DOHH2 (cell line): ENCODE measurements at regions not wholly inside any gene's neighbourhood (a gene's known extent, or its start where the extent isn't known, plus 50 kb on each side); places are given as distances from the start of the nearest gene placed in this dataset.

Experiments used
- H3F3A ChIP-seq: fragments of 200-600 bp; sonication (generic), shearing (Covaris generic); 2 replicates; pipeline ENCODE4 v1.6.0; 2016; ENCODE audit warnings: antibody characterized with exemption, mild to moderate bottlenecking; ENCODE audit not compliant: control insufficient read depth, insufficient read depth
- H3K27ac ChIP-seq: fragments of 200-600 bp; sonication (generic); 2 replicates; pipeline ENCODE4 v1.5.1; 2014; ENCODE audit warnings: low read depth, mild to moderate bottlenecking, low read length, moderate library complexity
- H3K27me3 ChIP-seq: fragments of 200-600 bp; sonication (generic); 2 replicates; pipeline ENCODE4 v1.6.1; 2014; ENCODE audit warnings: mild to moderate bottlenecking, low read length, mixed read lengths; ENCODE audit not compliant: control insufficient read depth
- H3K36me3 ChIP-seq: fragments of 200-600 bp; sonication (generic); 2 replicates; pipeline ENCODE4 v1.6.1; 2014; ENCODE audit warnings: mild to moderate bottlenecking, low read length, moderate library complexity, mixed read lengths; ENCODE audit not compliant: control insufficient read depth
- H3K4me1 ChIP-seq: fragments of 200-600 bp; sonication (generic); 2 replicates; pipeline ENCODE4 v1.6.1; 2014; ENCODE audit warnings: mild to moderate bottlenecking, low read length, mixed read lengths; ENCODE audit not compliant: control insufficient read depth
- H3K4me2 ChIP-seq: fragments of 200-600 bp; sonication (generic); 2 replicates; pipeline ENCODE4 v1.6.0; 2014; ENCODE audit warnings: mild to moderate bottlenecking, low read length, moderate library complexity
- H3K4me3 ChIP-seq: fragments of 200-600 bp; sonication (generic); 2 replicates; pipeline ENCODE4 v1.5.1; 2014; ENCODE audit warnings: mild to moderate bottlenecking, low read length, mixed read lengths
- H3K79me2 ChIP-seq: fragments of 200-600 bp; sonication (generic); 2 replicates; pipeline ENCODE4 v1.6.1; 2014; ENCODE audit warnings: mild to moderate bottlenecking, low read length, mixed read lengths; ENCODE audit not compliant: control insufficient read depth
- H3K9me2 ChIP-seq: fragments of 200-600 bp; sonication (generic); replicated peaks from 2 replicates; pipeline ENCODE4 v1.6.1; 2014; ENCODE audit warnings: mild to moderate bottlenecking, low read length, mixed read lengths; ENCODE audit not compliant: control insufficient read depth
- H3K9me3 ChIP-seq: fragments of 200-600 bp; sonication (generic); 2 replicates; pipeline ENCODE4 v1.6.1; 2014; ENCODE audit warnings: antibody characterized with exemption, low read length, mixed read lengths; ENCODE audit not compliant: control insufficient read depth, insufficient read depth
- H4K20me1 ChIP-seq: fragments of 200-600 bp; sonication (generic); 2 replicates; pipeline ENCODE4 v1.6.0; 2014; ENCODE audit warnings: low read depth, mild to moderate bottlenecking, antibody characterized with exemption, low read length, moderate library complexity; ENCODE audit not compliant: control insufficient read depth, insufficient read depth
- CTCF ChIP-seq: fragments of 200-600 bp; sonication (generic); IDR thresholded peaks from one replicate; pipeline ENCODE4 v1.5.1; 2014; ENCODE audit warnings: antibody characterized with exemption, mild to moderate bottlenecking, low read depth, low read length; ENCODE audit not compliant: poor library complexity, severe bottlenecking
- EZH2phosphoT487 ChIP-seq: fragments of 200-600 bp; sonication (generic); IDR thresholded peaks from 2 replicates; pipeline ENCODE4 v1.6.1; 2017; ENCODE audit warnings: borderline replicate concordance, mild to moderate bottlenecking, antibody characterized with exemption, low read length, moderate library complexity, mixed read lengths

DNA sequence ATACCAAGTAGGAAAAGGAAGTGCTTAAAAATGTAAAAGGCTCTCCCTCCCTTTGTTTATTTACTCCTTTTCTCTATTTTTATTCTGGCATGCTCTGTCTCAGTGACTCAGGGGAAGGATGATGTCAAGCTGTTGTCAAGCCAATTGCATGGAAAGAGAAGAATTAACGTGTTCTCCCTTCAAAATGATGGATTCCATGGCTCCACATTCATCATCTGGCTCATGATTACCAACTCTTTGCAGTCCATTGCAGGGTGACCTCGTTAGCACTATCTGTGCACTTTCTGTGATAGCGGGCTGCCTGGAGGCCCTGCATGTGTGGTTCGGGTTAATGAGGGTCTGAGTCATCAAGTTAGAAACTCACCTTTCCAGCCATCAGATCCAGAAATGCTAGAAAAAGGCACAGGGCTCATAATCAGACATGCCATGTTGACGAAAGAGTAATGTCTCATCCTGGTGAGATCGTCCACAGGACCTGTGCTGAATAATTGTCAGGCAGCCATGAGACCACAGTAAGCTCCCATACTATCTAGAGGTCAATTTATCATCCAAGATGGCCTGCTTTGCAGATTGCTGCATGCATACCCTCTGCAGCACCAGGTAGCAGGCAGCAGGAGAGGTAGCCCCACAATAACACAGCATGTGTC, 79.2 kb upstream of the BTG1 start:
- H4K20me1 ChIP-seq = no peaks in the 10 kb centered on the region
- H3K4me1 ChIP-seq = peaks cover 4% of the 10 kb centered on the region; the same call in 1 of the 2 replicates
- H3K79me2 ChIP-seq = no peaks in the 10 kb centered on the region
- H3K9me2 ChIP-seq = no peaks in the 10 kb centered on the region
- no peaks in the 10 kb centered on the region for H3F3A ChIP-seq
- no peak overlapping the region for H3K4me3 ChIP-seq
- TF ChIP-seq CTCF = no peak
- no peak for TF ChIP-seq EZH2phosphoT487
- no peaks in the 10 kb centered on the region for H3K27me3 ChIP-seq
- H3K36me3 ChIP-seq = no peaks in the 10 kb centered on the region
- no peaks in the 10 kb centered on the region for H3K9me3 ChIP-seq
- no peak overlapping the region for H3K4me2 ChIP-seq
- H3K27ac ChIP-seq = no peak overlapping the region

- no peaks in the 10 kb centered on the region for H3K9me3 ChIP-seq
- no peak overlapping the region for H3K4me2 ChIP-seq
- peaks cover 6% of the 10 kb centered on the region for H3K4me1 ChIP-seq
- no peak for TF ChIP-seq CTCF
- no peak for TF ChIP-seq EZH2phosphoT487
- H3K27ac ChIP-seq = no peak overlapping the region
- H3F3A ChIP-seq = no peaks in the 10 kb centered on the region
- H3K9me2 ChIP-seq = no peaks in the 10 kb centered on the region
- no peaks in the 10 kb centered on the region for H3K36me3 ChIP-seq
- no peaks in the 10 kb centered on the region for H4K20me1 ChIP-seq
- H3K79me2 ChIP-seq = no peaks in the 10 kb centered on the region
- H3K4me3 ChIP-seq = no peak overlapping the region
- H3K27me3 ChIP-seq = no peaks in the 10 kb centered on the region
Measured at GRCh38 chr12:92223481-92223880, 77.8 kb upstream of the BTG1 start.

DNA sequence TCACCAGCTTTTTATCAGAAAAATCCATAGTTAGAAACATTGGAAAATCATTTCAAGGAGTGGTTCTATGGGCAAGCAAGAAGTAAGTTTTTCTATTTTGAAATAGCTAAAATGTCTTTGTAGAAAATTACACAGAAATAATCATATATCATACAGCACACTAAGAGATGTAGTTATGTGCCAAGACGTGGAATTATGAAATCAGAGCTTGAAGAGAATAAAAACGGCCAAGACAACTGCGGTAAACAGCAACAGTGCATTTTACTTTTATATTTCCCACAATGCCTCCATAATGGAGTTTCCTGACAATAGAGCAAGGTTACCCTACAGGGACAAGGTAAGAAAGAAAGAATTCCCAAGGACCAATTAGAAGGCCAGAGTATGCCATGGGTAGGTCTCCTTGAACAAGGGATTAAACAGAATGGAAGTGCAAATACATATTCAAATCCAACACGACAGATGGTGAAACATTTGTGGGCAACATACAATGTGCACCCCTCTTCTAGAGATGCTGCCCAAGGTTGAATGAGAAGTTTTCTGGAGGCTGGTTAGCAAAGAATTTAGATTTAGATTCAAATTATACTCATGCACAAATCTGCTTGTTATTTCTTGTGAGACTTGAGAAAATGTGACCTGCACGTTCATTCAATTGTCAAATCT, 76.1 kb upstream of the BTG1 start:
- Histone ChIP-seq H3K79me2 (no peaks in the 10 kb centered on the region), H3K36me3 (no peaks in the 10 kb centered on the region), H3F3A (no peaks in the 10 kb centered on the region), H3K9me3 (no peaks in the 10 kb centered on the region), H4K20me1 (no peaks in the 10 kb centered on the region), H3K9me2 (no peaks in the 10 kb centered on the region), H3K4me2 (no peak overlapping the region), H3K27me3 (no peaks in the 10 kb centered on the region), H3K4me1 (peaks cover 10% of the 10 kb centered on the region), H3K4me3 (no peak overlapping the region), H3K27ac (no peak overlapping the region)
- no peak for TF ChIP-seq EZH2phosphoT487
- no peak for TF ChIP-seq CTCF
